ENCODE measurements at regions not wholly inside any gene's neighbourhood (a gene's known extent, or its start where the extent isn't known, plus 50 kb on each side); places are given as distances from the start of the nearest gene placed in this dataset.

DNA sequence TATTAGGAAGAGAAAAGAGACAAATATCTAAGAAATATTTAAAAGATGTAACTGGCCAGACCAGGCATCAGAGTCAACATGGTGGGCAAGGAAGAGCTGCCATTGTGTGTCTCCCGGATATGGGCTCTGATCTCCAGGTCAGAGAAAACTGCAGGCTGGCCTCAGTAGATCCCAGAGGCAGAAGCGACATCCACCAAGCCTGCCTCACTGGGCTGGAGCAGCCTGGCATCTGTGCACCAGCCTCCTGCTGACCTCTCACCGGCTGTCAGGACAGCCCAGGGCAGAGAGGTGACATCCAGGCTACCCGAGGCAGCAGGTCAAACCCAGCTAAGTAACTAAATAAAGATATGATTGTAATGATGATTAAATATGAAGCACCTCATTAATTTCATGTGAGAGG is 162.8 kb upstream of the TNRC6C start:
- TF ChIP-seq POLR2A (IDR thresholded peaks at IDR 0.05) (no peak), POLR2AphosphoS5 (IDR thresholded peaks at IDR 0.05) (no peak), EP300 (IDR thresholded peaks at IDR 0.05; ENCODE audit: low read depth) (no peak)
- TF ChIP-seq, protein P1, sequence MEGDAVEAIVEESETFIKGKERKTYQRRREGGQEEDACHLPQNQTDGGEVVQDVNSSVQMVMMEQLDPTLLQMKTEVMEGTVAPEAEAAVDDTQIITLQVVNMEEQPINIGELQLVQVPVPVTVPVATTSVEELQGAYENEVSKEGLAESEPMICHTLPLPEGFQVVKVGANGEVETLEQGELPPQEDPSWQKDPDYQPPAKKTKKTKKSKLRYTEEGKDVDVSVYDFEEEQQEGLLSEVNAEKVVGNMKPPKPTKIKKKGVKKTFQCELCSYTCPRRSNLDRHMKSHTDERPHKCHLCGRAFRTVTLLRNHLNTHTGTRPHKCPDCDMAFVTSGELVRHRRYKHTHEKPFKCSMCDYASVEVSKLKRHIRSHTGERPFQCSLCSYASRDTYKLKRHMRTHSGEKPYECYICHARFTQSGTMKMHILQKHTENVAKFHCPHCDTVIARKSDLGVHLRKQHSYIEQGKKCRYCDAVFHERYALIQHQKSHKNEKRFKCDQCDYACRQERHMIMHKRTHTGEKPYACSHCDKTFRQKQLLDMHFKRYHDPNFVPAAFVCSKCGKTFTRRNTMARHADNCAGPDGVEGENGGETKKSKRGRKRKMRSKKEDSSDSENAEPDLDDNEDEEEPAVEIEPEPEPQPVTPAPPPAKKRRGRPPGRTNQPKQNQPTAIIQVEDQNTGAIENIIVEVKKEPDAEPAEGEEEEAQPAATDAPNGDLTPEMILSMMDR (IDR thresholded peaks at IDR 0.05) = no peak

All from transverse colon (tissue), 4 donors.